ENCODE measurements at regions not wholly inside any gene's neighbourhood (a gene's known extent, or its start where the extent isn't known, plus 50 kb on each side); places are given as distances from the start of the nearest gene placed in this dataset.

DNA sequence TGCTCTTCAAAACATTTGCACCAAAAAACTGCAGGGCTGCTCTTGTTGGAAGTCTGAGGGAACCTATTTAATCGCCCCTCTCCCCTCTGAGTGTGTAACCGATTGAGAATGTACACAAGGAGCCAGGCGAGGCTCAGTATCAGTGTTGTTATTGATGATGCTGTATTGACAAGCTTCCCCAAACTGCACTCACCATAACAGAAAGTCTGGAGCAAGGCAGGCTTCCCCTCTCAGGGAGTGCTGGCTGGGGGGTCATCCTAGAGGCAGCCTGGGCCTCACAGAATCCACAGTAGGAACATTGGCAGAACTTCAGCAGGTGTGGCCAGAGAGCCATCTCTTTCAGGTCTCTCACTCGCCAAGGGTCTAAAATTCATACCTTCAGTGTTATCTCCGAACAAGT lies 58.1 kb upstream of the TUNAR start:
- TF ChIP-seq, protein P1, sequence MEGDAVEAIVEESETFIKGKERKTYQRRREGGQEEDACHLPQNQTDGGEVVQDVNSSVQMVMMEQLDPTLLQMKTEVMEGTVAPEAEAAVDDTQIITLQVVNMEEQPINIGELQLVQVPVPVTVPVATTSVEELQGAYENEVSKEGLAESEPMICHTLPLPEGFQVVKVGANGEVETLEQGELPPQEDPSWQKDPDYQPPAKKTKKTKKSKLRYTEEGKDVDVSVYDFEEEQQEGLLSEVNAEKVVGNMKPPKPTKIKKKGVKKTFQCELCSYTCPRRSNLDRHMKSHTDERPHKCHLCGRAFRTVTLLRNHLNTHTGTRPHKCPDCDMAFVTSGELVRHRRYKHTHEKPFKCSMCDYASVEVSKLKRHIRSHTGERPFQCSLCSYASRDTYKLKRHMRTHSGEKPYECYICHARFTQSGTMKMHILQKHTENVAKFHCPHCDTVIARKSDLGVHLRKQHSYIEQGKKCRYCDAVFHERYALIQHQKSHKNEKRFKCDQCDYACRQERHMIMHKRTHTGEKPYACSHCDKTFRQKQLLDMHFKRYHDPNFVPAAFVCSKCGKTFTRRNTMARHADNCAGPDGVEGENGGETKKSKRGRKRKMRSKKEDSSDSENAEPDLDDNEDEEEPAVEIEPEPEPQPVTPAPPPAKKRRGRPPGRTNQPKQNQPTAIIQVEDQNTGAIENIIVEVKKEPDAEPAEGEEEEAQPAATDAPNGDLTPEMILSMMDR (IDR thresholded peaks at IDR 0.05; ENCODE audit: low read depth, low read length), result no peak
- TF ChIP-seq, protein P2, sequence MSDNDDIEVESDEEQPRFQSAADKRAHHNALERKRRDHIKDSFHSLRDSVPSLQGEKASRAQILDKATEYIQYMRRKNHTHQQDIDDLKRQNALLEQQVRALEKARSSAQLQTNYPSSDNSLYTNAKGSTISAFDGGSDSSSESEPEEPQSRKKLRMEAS (IDR thresholded peaks at IDR 0.05; ENCODE audit: low read depth, low read length), result no peak
- no peak for TF ChIP-seq POLR2A (IDR thresholded peaks at IDR 0.05; ENCODE audit: extremely low read depth, insufficient read length)
- TF ChIP-seq MYC (IDR thresholded peaks at IDR 0.05; ENCODE audit: low read depth, low read length), result no peak
- no peak for DNase-seq (ENCODE audit: low read depth)
- H3K4me3 ChIP-seq (ENCODE audit: low read depth, low read length), result no peak overlapping the region

DNA sequence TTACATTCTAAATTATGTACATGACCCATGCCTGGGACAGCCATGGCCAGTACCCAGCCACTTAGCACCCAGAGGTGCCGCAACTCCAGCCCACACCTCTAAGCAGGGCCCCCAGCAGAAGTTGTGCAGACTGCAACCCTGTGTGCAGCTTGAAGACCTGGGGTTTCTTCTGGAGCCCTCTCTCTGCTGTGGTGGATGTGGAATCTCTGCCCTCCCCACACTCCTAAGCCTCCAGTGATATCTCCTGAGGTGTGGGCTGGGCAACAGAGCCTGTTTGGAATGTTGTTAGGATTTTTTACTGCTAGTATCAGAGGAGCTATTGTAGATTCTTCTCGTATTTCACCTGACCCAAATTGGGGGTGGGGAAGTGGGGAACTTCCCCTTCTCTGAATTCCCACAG lies 59.4 kb upstream of the TUNAR start:
- H3K4me3 ChIP-seq (ENCODE audit: low read depth, low read length), result no peak overlapping the region
- no peak for DNase-seq (ENCODE audit: low read depth)
- TF ChIP-seq, protein P2 (IDR thresholded peaks at IDR 0.05; ENCODE audit: low read depth, low read length), result no peak
- TF ChIP-seq POLR2A (IDR thresholded peaks at IDR 0.05; ENCODE audit: extremely low read depth, insufficient read length), result no peak
- TF ChIP-seq MYC (IDR thresholded peaks at IDR 0.05; ENCODE audit: low read depth, low read length), result no peak
- TF ChIP-seq, protein P1 (IDR thresholded peaks at IDR 0.05; ENCODE audit: low read depth, low read length), result no peak

DNA sequence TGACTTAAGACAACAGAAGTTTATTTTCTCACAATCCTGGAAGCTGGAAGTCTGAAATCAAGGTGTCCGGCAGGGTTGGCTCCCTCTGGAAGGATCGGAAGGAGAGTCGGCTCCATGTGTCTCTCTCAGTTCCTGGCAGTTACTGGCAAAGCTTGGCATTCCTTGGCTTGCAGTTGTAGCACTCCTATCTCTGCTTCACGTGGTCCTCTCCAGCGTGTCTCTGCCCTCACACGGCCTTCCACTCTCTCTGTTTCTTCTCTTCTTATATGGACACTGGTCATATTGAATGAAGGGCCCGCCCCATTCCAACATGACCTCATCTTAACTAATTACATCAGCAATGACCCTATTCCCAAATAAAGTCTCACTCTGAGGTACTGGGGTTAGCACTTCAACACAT lies 60.1 kb upstream of the TUNAR start:
- DNase-seq (ENCODE audit: low read depth), result no peak
- H3K4me3 ChIP-seq (ENCODE audit: low read depth, low read length), result no peak overlapping the region
- TF ChIP-seq MYC (IDR thresholded peaks at IDR 0.05; ENCODE audit: low read depth, low read length), result no peak
- TF ChIP-seq POLR2A (IDR thresholded peaks at IDR 0.05; ENCODE audit: extremely low read depth, insufficient read length), result no peak
- TF ChIP-seq, protein P2 (IDR thresholded peaks at IDR 0.05; ENCODE audit: low read depth, low read length), result no peak
- TF ChIP-seq, protein P1 (IDR thresholded peaks at IDR 0.05; ENCODE audit: low read depth, low read length), result no peak

DNA sequence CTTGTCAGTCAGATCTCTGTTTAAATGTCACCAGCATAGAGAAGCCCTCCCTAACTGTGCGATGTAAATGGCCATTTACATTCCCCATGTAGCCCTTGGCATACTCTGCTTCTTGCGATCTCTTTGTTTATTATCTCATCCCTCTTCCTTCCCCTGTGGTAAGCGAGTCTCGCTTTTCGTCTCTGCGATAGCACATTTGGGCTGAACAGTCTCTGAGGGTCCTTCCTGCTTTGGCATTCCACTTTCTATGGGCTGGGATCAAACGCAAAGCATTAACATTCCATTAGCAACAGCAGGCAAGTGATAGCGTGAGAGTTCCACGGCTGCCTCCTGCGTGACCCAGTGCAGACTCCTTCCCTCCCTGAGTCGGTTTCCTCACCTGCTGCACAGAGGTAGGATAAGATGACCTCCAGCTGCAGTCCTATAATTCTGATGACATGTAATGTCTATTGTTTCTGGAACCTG lies 61.4 kb upstream of the TUNAR start:
- DNase-seq (ENCODE audit: low read depth), result no peak
- no peak overlapping the region for H3K4me3 ChIP-seq (ENCODE audit: low read depth, low read length)
- TF ChIP-seq, protein P1 (IDR thresholded peaks at IDR 0.05; ENCODE audit: low read depth, low read length), result no peak
- TF ChIP-seq POLR2A (IDR thresholded peaks at IDR 0.05; ENCODE audit: extremely low read depth, insufficient read length) (no peak), MYC (IDR thresholded peaks at IDR 0.05; ENCODE audit: low read depth, low read length) (no peak)
- TF ChIP-seq, protein P2 (IDR thresholded peaks at IDR 0.05; ENCODE audit: low read depth, low read length), result no peak

DNA sequence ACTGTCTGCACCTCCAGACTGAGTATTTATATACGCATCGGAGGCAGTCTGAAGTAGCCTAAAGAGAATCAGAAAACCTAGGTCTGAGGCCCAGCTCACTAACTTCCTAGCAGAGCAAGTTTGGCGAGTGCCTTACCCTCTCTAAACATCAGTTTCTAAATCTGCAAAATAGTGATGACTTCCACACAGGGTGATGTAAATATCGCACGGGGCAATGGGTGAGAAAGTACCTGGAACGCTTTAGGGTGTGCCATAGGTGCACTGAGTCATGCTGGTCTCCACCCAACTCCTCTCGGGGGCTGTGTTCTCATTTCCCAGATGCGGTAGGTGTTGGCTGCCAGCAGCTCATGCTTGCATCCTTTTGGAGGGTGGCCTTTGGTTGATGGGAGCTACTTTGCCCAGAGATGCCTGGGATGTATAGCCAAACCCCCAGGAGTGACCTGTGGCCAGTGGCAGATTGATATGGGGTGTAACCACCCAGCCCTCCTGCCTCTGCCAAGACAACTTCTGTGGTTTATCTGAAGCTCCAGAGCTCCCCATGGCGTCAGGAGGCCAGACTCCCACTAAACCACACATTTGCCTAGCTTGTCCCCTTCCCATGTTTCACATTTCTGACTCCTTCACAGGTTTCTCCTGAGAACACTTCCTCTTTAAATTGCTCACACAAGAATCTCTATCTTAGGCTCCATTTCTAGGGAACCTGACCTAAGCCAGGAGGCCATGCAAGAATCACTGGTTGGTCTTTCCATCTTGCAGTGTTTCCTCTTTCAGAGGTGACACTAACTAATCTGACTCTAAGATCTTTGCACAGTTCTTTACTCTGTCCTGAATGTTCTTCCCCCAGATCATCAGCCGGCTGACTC lies 62.0 kb upstream of the TUNAR start:
- DNase-seq (ENCODE audit: low read depth), result no peak
- TF ChIP-seq POLR2A (IDR thresholded peaks at IDR 0.05; ENCODE audit: extremely low read depth, insufficient read length), result no peak
- TF ChIP-seq, protein P1 (IDR thresholded peaks at IDR 0.05; ENCODE audit: low read depth, low read length), result no peak
- TF ChIP-seq, protein P2 (IDR thresholded peaks at IDR 0.05; ENCODE audit: low read depth, low read length), result no peak
- TF ChIP-seq MYC (IDR thresholded peaks at IDR 0.05; ENCODE audit: low read depth, low read length), result no peak
- no peak overlapping the region for H3K4me3 ChIP-seq (ENCODE audit: low read depth, low read length)

Measured in NB4 (cell line).